HL-60 (cell line): ENCODE measurements at regions not wholly inside any gene's neighbourhood (a gene's known extent, or its start where the extent isn't known, plus 50 kb on each side); places are given as distances from the start of the nearest gene placed in this dataset.

Experiments used
- DNase-seq, 2 experiments: peaks; one replicate each; pipeline ENCODE4 v3.0.0-alpha.2; 2010 to 2020; ENCODE audit warnings: low read depth in 1 of 2, low spot score in 1 of 2
- H3K27ac ChIP-seq: fragments of 250-450 bp; sonication (Bioruptor Pico); replicated peaks from 2 replicates; pipeline ENCODE4 v1.5.1; 2020; ENCODE audit warnings: mild to moderate bottlenecking, moderate library complexity
- H3K27me3 ChIP-seq: fragments of 250-450 bp; sonication (Bioruptor Pico); 2 replicates; pipeline ENCODE4 v1.5.1; 2021; ENCODE audit warnings: mild to moderate bottlenecking, moderate library complexity; ENCODE audit not compliant: insufficient read depth, poor library complexity, severe bottlenecking
- H3K4me3 ChIP-seq: replicated peaks from 2 replicates; pipeline ENCODE4 v1.5.1; 2011; ENCODE audit warnings: mild to moderate bottlenecking, control low read depth, low read length; ENCODE audit not compliant: insufficient read depth
- GABPA ChIP-seq: IDR thresholded peaks from 2 replicates; pipeline ENCODE4 v1.6.1; 2012; ENCODE audit warnings: low read depth
- POLR2AphosphoS5 ChIP-seq: IDR thresholded peaks from 2 replicates; pipeline ENCODE4 v1.6.1; 2012; ENCODE audit warnings: low read depth
- SPI1 ChIP-seq: IDR thresholded peaks from 2 replicates; pipeline ENCODE4 v1.6.1; 2012; ENCODE audit warnings: low read depth, mild to moderate bottlenecking, borderline replicate concordance
- TF ChIP-seq, protein P1 (sequence below): IDR thresholded peaks from one replicate; pipeline ENCODE4 v1.5.1; 2011; ENCODE audit warnings: low read length, control low read depth, inconsistent platforms; ENCODE audit not compliant: insufficient read depth
- TF ChIP-seq, protein P2 (sequence below): IDR thresholded peaks from 2 replicates; pipeline ENCODE4 v1.6.1; 2012; ENCODE audit warnings: low read depth; ENCODE audit not compliant: insufficient replicate concordance

DNA sequence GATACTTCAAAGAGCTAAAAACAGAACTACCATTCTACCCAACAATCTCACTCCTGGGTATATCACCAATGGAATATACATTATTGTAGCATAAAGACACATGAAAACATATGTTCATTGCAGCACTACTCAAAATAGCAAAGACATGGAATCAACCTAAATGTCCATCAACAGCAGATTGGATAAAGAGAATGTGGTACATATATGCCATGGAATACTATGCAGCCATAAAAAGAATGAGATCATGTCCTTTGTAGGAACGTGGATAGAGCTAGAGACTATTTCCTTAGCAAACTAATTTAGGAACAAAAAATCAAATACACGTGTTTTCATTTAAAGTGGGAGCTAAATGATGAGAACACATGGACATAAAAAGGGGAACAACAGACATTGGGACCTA lies 247.9 kb upstream of the VLDLR start:
- no peak for DNase-seq
- TF ChIP-seq POLR2AphosphoS5 (no peak), GABPA (no peak), SPI1 (no peak)
- TF ChIP-seq, protein P1, sequence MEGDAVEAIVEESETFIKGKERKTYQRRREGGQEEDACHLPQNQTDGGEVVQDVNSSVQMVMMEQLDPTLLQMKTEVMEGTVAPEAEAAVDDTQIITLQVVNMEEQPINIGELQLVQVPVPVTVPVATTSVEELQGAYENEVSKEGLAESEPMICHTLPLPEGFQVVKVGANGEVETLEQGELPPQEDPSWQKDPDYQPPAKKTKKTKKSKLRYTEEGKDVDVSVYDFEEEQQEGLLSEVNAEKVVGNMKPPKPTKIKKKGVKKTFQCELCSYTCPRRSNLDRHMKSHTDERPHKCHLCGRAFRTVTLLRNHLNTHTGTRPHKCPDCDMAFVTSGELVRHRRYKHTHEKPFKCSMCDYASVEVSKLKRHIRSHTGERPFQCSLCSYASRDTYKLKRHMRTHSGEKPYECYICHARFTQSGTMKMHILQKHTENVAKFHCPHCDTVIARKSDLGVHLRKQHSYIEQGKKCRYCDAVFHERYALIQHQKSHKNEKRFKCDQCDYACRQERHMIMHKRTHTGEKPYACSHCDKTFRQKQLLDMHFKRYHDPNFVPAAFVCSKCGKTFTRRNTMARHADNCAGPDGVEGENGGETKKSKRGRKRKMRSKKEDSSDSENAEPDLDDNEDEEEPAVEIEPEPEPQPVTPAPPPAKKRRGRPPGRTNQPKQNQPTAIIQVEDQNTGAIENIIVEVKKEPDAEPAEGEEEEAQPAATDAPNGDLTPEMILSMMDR = no peak
- TF ChIP-seq, protein P2, sequence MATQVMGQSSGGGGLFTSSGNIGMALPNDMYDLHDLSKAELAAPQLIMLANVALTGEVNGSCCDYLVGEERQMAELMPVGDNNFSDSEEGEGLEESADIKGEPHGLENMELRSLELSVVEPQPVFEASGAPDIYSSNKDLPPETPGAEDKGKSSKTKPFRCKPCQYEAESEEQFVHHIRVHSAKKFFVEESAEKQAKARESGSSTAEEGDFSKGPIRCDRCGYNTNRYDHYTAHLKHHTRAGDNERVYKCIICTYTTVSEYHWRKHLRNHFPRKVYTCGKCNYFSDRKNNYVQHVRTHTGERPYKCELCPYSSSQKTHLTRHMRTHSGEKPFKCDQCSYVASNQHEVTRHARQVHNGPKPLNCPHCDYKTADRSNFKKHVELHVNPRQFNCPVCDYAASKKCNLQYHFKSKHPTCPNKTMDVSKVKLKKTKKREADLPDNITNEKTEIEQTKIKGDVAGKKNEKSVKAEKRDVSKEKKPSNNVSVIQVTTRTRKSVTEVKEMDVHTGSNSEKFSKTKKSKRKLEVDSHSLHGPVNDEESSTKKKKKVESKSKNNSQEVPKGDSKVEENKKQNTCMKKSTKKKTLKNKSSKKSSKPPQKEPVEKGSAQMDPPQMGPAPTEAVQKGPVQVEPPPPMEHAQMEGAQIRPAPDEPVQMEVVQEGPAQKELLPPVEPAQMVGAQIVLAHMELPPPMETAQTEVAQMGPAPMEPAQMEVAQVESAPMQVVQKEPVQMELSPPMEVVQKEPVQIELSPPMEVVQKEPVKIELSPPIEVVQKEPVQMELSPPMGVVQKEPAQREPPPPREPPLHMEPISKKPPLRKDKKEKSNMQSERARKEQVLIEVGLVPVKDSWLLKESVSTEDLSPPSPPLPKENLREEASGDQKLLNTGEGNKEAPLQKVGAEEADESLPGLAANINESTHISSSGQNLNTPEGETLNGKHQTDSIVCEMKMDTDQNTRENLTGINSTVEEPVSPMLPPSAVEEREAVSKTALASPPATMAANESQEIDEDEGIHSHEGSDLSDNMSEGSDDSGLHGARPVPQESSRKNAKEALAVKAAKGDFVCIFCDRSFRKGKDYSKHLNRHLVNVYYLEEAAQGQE = no peak
- Histone ChIP-seq H3K27ac (no peak overlapping the region), H3K27me3 (no peaks in the 10 kb centered on the region), H3K4me3 (no peak overlapping the region)

DNA sequence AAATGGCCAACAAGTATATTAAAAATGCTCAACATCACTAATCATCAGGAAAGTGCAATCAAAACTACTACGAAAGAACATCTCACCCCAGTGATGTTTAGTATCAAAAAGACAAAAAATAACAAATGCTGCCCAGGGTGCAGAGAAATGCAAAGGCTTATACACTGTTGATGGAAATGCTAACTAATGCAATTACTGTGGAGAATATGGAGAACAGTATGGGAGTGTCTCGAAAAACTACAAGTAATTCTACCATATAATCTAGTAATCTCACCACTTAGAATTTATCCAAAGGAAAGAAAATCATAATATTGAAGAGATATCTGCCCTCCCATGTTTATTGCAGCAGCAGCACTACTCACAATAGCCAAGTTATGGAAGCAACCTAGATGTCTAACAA lies 246.5 kb upstream of the VLDLR start:
- H3K27me3 ChIP-seq = no peaks in the 10 kb centered on the region
- no peak for DNase-seq
- TF ChIP-seq, protein P2 = no peak
- TF ChIP-seq, protein P1 = no peak
- TF ChIP-seq POLR2AphosphoS5 (no peak), GABPA (no peak), SPI1 (no peak)
- no peak overlapping the region for H3K4me3 ChIP-seq
- no peak overlapping the region for H3K27ac ChIP-seq

DNA sequence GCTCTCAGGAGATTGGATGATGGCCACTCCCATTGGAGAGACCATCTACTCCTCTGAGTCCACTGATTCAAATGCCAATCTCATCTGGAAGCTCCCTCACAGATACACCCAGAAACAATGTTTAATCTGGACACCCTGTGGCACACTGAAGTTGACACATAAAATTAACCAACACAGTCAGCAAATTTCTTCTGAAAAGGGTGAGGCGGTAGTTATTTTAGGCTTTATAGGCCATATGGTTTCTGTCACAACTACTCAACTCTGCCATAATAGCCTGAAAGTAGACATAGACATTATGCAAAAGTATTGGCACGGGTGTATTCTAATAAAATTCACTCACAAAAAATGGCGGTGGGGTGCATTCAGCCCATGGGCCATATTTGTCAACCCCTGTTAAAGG lies 244.5 kb upstream of the VLDLR start:
- Histone ChIP-seq H3K4me3 (no peak overlapping the region), H3K27me3 (no peaks in the 10 kb centered on the region), H3K27ac (no peak overlapping the region)
- DNase-seq = no peak
- TF ChIP-seq, protein P2 = no peak
- TF ChIP-seq, protein P1 = no peak
- no peak for TF ChIP-seq SPI1
- no peak for TF ChIP-seq POLR2AphosphoS5
- TF ChIP-seq GABPA = no peak
